GM23338 (cell line): ENCODE measurements at regions not wholly inside any gene's neighbourhood (a gene's known extent, or its start where the extent isn't known, plus 50 kb on each side); places are given as distances from the start of the nearest gene placed in this dataset.

ENCODE experiments used
- ATAC-seq: fragments of 200-7000 bp; cut with Tn5 transposase; 3 replicates; pipeline ENCODE4 v1.9.1; 2020
- DNase-seq: peaks from one replicate; pipeline ENCODE4 v3.0.0-alpha.2; 2015; ENCODE audit warnings: low spot score
- H2AFZ ChIP-seq: fragments of 200-600 bp; sonication (generic); 2 replicates; pipeline ENCODE4 v1.8.0; 2016; ENCODE audit warnings: antibody characterized with exemption, mild to moderate bottlenecking, moderate library complexity
- H3F3A ChIP-seq: fragments of 200-600 bp; sonication (generic); replicated peaks from 2 replicates; pipeline ENCODE4 v1.8.0; 2017; ENCODE audit warnings: antibody characterized with exemption, mixed run types, low read depth
- H3K27ac ChIP-seq: fragments of 200-600 bp; sonication (generic); 2 replicates; pipeline ENCODE4 v1.6.1; 2016; ENCODE audit warnings: low read depth
- H3K27me3 ChIP-seq: fragments of 200-600 bp; sonication (generic); 2 replicates; pipeline ENCODE4 v1.8.0; 2016; ENCODE audit warnings: mild to moderate bottlenecking, mixed run types, moderate library complexity; ENCODE audit not compliant: insufficient read depth
- H3K36me3 ChIP-seq: fragments of 200-600 bp; sonication (generic); 2 replicates; pipeline ENCODE4 v1.8.0; 2016; ENCODE audit warnings: mild to moderate bottlenecking; ENCODE audit not compliant: insufficient read depth
- H3K4me1 ChIP-seq: fragments of 200-600 bp; sonication (generic); 2 replicates; pipeline ENCODE4 v1.8.0; 2016; ENCODE audit warnings: mild to moderate bottlenecking, moderate library complexity; ENCODE audit not compliant: insufficient read depth
- H3K4me2 ChIP-seq: fragments of 200-600 bp; sonication (generic); 2 replicates; pipeline ENCODE4 v1.7.1; 2017; ENCODE audit warnings: mixed run types
- H3K4me3 ChIP-seq: fragments of 200-600 bp; sonication (generic); 2 replicates; pipeline ENCODE4 v1.6.1; 2016; ENCODE audit warnings: mixed run types
- H3K79me2 ChIP-seq: fragments of 200-600 bp; sonication (generic); replicated peaks from 2 replicates; pipeline ENCODE4 v1.8.0; 2017; ENCODE audit warnings: mild to moderate bottlenecking; ENCODE audit not compliant: insufficient read depth
- H3K9me2 ChIP-seq: fragments of 200-600 bp; sonication (generic); 2 replicates; pipeline ENCODE4 v1.8.0; 2017; ENCODE audit not compliant: insufficient read depth
- H4K20me1 ChIP-seq: fragments of 200-600 bp; sonication (generic); replicated peaks from 2 replicates; pipeline ENCODE4 v1.8.0; 2017; ENCODE audit warnings: mild to moderate bottlenecking; ENCODE audit not compliant: insufficient read depth
- H3K27ac Mint-ChIP-seq: 2 replicates; pipeline ENCODE4 v1.8.0; 2020; ENCODE audit warnings: inconsistent platforms, mild to moderate bottlenecking, moderate library complexity, mixed read lengths
- H3K27me3 Mint-ChIP-seq: 3 replicates; pipeline ENCODE4 v1.8.0; 2022; ENCODE audit warnings: low read depth, mild to moderate bottlenecking, moderate library complexity, mixed read lengths, inconsistent platforms; ENCODE audit not compliant: insufficient read depth, poor library complexity
- H3K36me3 Mint-ChIP-seq: 3 replicates; pipeline ENCODE4 v1.8.0; 2021; ENCODE audit warnings: low read depth, mild to moderate bottlenecking, inconsistent platforms, moderate library complexity, mixed read lengths
- H3K4me1 Mint-ChIP-seq: 3 replicates; pipeline ENCODE4 v1.8.0; 2020; ENCODE audit warnings: mild to moderate bottlenecking, inconsistent platforms, mixed read lengths
- H3K4me3 Mint-ChIP-seq: 3 replicates; pipeline ENCODE4 v1.8.0; 2021; ENCODE audit warnings: moderate library complexity, mild to moderate bottlenecking, inconsistent platforms, mixed read lengths
- H3K9me3 Mint-ChIP-seq: 3 replicates; pipeline ENCODE4 v1.8.0; 2020; ENCODE audit warnings: moderate library complexity, mild to moderate bottlenecking, inconsistent platforms, mixed read lengths
- CREB1 ChIP-seq: fragments of 250-450 bp; sonication (Bioruptor Pico); IDR thresholded peaks from 2 replicates; pipeline ENCODE4 v1.5.0; 2020; ENCODE audit warnings: low read depth, mild to moderate bottlenecking, moderate library complexity
- ETS1 ChIP-seq: IDR thresholded peaks from 2 replicates; pipeline ENCODE4 v1.6.1; 2016; ENCODE audit warnings: antibody characterized with exemption
- EZH2phosphoT487 ChIP-seq: fragments of 200-600 bp; sonication (generic); IDR thresholded peaks from one replicate; pipeline ENCODE4 v1.8.1; 2018; ENCODE audit warnings: antibody characterized with exemption; ENCODE audit not compliant: unreplicated experiment
- JUNB ChIP-seq: IDR thresholded peaks from one replicate; pipeline ENCODE4 v1.6.1; 2016; ENCODE audit warnings: antibody characterized with exemption; ENCODE audit not compliant: unreplicated experiment
- NANOG ChIP-seq: IDR thresholded peaks from 2 replicates; pipeline ENCODE4 v1.6.1; 2016; ENCODE audit warnings: antibody characterized with exemption, borderline replicate concordance
- STAT1 ChIP-seq: IDR thresholded peaks from one replicate; pipeline ENCODE4 v1.6.1; 2016; ENCODE audit warnings: antibody characterized with exemption; ENCODE audit not compliant: unreplicated experiment
- ZNF114 ChIP-seq: fragments of 250-450 bp; sonication (Bioruptor Pico); IDR thresholded peaks from 2 replicates; pipeline ENCODE4 v1.5.0; 2020; ENCODE audit warnings: mild to moderate bottlenecking, moderate library complexity
- ZNF331 ChIP-seq: fragments of 250-450 bp; sonication (Bioruptor Pico); IDR thresholded peaks from 2 replicates; pipeline ENCODE4 v1.5.0; 2020; ENCODE audit warnings: low read depth, mild to moderate bottlenecking, moderate library complexity
- ZNF462 ChIP-seq: fragments of 250-450 bp; sonication (Bioruptor Pico); IDR thresholded peaks from 2 replicates; pipeline ENCODE4 v1.5.0; 2020; ENCODE audit warnings: mild to moderate bottlenecking, moderate library complexity
- TF ChIP-seq, protein P1 (sequence below), 2 experiments: fragments of 200-600 bp in 1 of 2; sonication (generic) in 1 of 2; conservative IDR thresholded peaks; 2 replicates each; pipeline versions ENCODE4 v1.5.1 to v1.6.1; 2016 to 2017; ENCODE audit warnings: antibody characterized with exemption in 2 of 2, low read depth in 2 of 2, mild to moderate bottlenecking in 2 of 2, moderate library complexity in 1 of 2

DNA sequence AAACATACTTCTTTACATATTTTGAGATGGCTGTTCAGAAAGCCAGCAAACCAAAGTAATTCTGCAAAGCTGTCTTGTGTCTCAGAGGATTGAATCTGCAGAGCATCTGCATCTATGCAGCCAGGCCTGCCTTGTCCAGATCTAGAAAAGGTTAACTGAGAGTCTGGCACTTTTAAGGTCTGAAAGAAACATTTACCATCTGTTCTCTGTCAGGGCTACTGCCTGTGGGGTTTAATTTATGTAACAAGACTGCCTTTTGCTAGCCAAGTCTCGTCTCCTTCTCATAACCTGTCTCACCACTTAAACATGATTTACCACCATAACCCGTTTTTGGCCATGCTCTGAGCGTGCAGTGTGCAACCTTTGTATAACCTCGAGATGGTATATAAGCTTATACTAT is 194.2 kb downstream of the SYT10 start (continued):
- TF ChIP-seq ZNF462 (CRISPR knock-in tag) (no peak), STAT1 (no peak), ZNF114 (CRISPR knock-in tag) (no peak), ZNF331 (CRISPR knock-in tag) (no peak)

GRCh38 chr12:33226671-33227070 is 212.9 kb downstream of the SYT10 start:
- H3K27me3 ChIP-seq: no peaks in the 10 kb centered on the region
- H3K4me1 ChIP-seq: no peaks in the 10 kb centered on the region
- Mint-ChIP-seq H3K4me1 (no peaks in the 10 kb centered on the region), H3K27ac (no peak overlapping the region), H3K4me3 (no peak overlapping the region), H3K27me3 (no peaks in the 10 kb centered on the region), H3K36me3 (peaks cover 12% of the 10 kb centered on the region; the same call in 2 of the 3 replicates), H3K9me3 (peaks cover 39% of the 10 kb centered on the region)
- H3K79me2 ChIP-seq: no peaks in the 10 kb centered on the region
- H3K27ac ChIP-seq: no peak overlapping the region
- H3K4me2 ChIP-seq: no peak overlapping the region
- H2AFZ ChIP-seq: no peak overlapping the region
- H3F3A ChIP-seq: no peaks in the 10 kb centered on the region
- no peak for DNase-seq
- H3K36me3 ChIP-seq: no peaks in the 10 kb centered on the region
- H3K9me2 ChIP-seq: no peaks in the 10 kb centered on the region; the same call in 1 of the 2 replicates
- no peaks in the 10 kb centered on the region for H4K20me1 ChIP-seq
- H3K4me3 ChIP-seq: no peak overlapping the region
- no peak for ATAC-seq
- TF ChIP-seq ZNF331 (CRISPR knock-in tag) (no peak), JUNB (no peak), ETS1 (no peak), EZH2phosphoT487 (no peak), NANOG (no peak), ZNF114 (CRISPR knock-in tag) (no peak), CREB1 (no peak)
- TF ChIP-seq, protein P1, sequence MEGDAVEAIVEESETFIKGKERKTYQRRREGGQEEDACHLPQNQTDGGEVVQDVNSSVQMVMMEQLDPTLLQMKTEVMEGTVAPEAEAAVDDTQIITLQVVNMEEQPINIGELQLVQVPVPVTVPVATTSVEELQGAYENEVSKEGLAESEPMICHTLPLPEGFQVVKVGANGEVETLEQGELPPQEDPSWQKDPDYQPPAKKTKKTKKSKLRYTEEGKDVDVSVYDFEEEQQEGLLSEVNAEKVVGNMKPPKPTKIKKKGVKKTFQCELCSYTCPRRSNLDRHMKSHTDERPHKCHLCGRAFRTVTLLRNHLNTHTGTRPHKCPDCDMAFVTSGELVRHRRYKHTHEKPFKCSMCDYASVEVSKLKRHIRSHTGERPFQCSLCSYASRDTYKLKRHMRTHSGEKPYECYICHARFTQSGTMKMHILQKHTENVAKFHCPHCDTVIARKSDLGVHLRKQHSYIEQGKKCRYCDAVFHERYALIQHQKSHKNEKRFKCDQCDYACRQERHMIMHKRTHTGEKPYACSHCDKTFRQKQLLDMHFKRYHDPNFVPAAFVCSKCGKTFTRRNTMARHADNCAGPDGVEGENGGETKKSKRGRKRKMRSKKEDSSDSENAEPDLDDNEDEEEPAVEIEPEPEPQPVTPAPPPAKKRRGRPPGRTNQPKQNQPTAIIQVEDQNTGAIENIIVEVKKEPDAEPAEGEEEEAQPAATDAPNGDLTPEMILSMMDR (conservative IDR thresholded peaks at IDR 0.05; ENCODE audit: low read depth in 2 of 2): no peak
